Fibroblast of skin of scalp (primary cell): ENCODE measurements at regions not wholly inside any gene's neighbourhood (a gene's known extent, or its start where the extent isn't known, plus 50 kb on each side); places are given as distances from the start of the nearest gene placed in this dataset.

Source experiments
- DNase-seq: peaks from one replicate; pipeline ENCODE4 v3.0.0-alpha.2; 2013

- DNase-seq: peak; percentile 24
Measured at GRCh38 chr12:43094886-43095575, 457.0 kb downstream of the ADAMTS20 start.

GRCh38 chr12:43090981-43091380, 461.0 kb downstream of the ADAMTS20 start:
- DNase-seq: no peak

GRCh38 chr12:43087195-43088091, 464.6 kb downstream of the ADAMTS20 start:
- DNase-seq: no peak

- no peak for DNase-seq
Measured at GRCh38 chr12:43079476-43079875, 472.5 kb downstream of the ADAMTS20 start.

- DNase-seq: no peak
Measured at GRCh38 chr12:43078976-43079375, 473.0 kb downstream of the ADAMTS20 start.

- DNase-seq: no peak
Measured at GRCh38 chr12:43072431-43072830, 479.6 kb downstream of the ADAMTS20 start.

- DNase-seq: no peak
Measured at GRCh38 chr12:43069768-43070221, 480.2 kb upstream of the PRICKLE1 start.

GRCh38 chr12:43066471-43066870, 476.9 kb upstream of the PRICKLE1 start:
- peak; percentile 11 for DNase-seq

GRCh38 chr12:43063650-43064049, 474.1 kb upstream of the PRICKLE1 start:
- peak; percentile 76 for DNase-seq

GRCh38 chr12:43062201-43062895, 472.8 kb upstream of the PRICKLE1 start:
- peak; percentile 22 for DNase-seq

- peak; percentile 11 for DNase-seq
Measured at GRCh38 chr12:43060742-43061141, 471.2 kb upstream of the PRICKLE1 start.

- no peak for DNase-seq
Measured at GRCh38 chr12:43058616-43059015, 469.1 kb upstream of the PRICKLE1 start.

GRCh38 chr12:43057566-43057965, 468.0 kb upstream of the PRICKLE1 start:
- peak; percentile 67 for DNase-seq

- no peak for DNase-seq
Measured at GRCh38 chr12:43054085-43054484, 464.5 kb upstream of the PRICKLE1 start.

GRCh38 chr12:43052441-43052840, 462.9 kb upstream of the PRICKLE1 start:
- DNase-seq: no peak

- DNase-seq: no peak
Measured at GRCh38 chr12:43044241-43044640, 454.7 kb upstream of the PRICKLE1 start.

- no peak for DNase-seq
Measured at GRCh38 chr12:43038991-43039390, 449.4 kb upstream of the PRICKLE1 start.

GRCh38 chr12:43029971-43030370, 440.4 kb upstream of the PRICKLE1 start:
- peak; percentile 68 for DNase-seq

- DNase-seq: peak; percentile 17
Measured at GRCh38 chr12:43028826-43029225, 439.3 kb upstream of the PRICKLE1 start.

GRCh38 chr12:43022838-43023237, 433.3 kb upstream of the PRICKLE1 start:
- DNase-seq: no peak

GRCh38 chr12:43015090-43015737, 425.7 kb upstream of the PRICKLE1 start:
- DNase-seq: no peak

GRCh38 chr12:43011383-43011926, 421.9 kb upstream of the PRICKLE1 start:
- no peak for DNase-seq
